ENCODE measurements at regions not wholly inside any gene's neighbourhood (a gene's known extent, or its start where the extent isn't known, plus 50 kb on each side); places are given as distances from the start of the nearest gene placed in this dataset.

GRCh38 chr20:12623870-12624269, 384.9 kb upstream of the SPTLC3 start:
- no peak for TF ChIP-seq CTCF (IDR thresholded peaks at IDR 0.05; ENCODE audit: borderline replicate concordance, extremely low read depth, low read length, poor library complexity, severe bottlenecking)
- no peak for TF ChIP-seq EZH2 (IDR thresholded peaks at IDR 0.05; ENCODE audit: borderline replicate concordance, low read depth, low read length, severe bottlenecking)
